Neuronal stem cell (in vitro differentiated cells): ENCODE measurements at regions not wholly inside any gene's neighbourhood (a gene's known extent, or its start where the extent isn't known, plus 50 kb on each side); places are given as distances from the start of the nearest gene placed in this dataset.

ENCODE experiments used
- DNase-seq: peaks from one replicate; pipeline ENCODE4 v3.0.0-alpha.2; 2013; ENCODE audit warnings: low spot score
- H2AFZ ChIP-seq: one replicate; pipeline ENCODE4 v1.6.1; 2013; ENCODE audit warnings: mild to moderate bottlenecking, low read length, inconsistent platforms
- H2AK5ac ChIP-seq: 2 replicates; pipeline ENCODE4 v1.6.1; 2013; ENCODE audit warnings: low read depth, mild to moderate bottlenecking, inconsistent platforms, low read length, moderate library complexity, mixed read lengths
- H2BK120ac ChIP-seq: 2 replicates; pipeline ENCODE4 v1.6.1; 2013; ENCODE audit warnings: low read depth, mild to moderate bottlenecking, inconsistent platforms, low read length, moderate library complexity, mixed read lengths
- H2BK12ac ChIP-seq: one replicate; pipeline ENCODE4 v1.6.1; 2013; ENCODE audit warnings: low read length, inconsistent platforms
- H2BK15ac ChIP-seq: 2 replicates; pipeline ENCODE4 v1.6.1; 2013; ENCODE audit warnings: mild to moderate bottlenecking, low read length, inconsistent platforms, mixed read lengths
- H2BK5ac ChIP-seq: one replicate; pipeline ENCODE4 v1.6.1; 2013; ENCODE audit warnings: inconsistent platforms, mild to moderate bottlenecking, low read length, moderate library complexity
- H3K14ac ChIP-seq: one replicate; pipeline ENCODE4 v1.6.1; 2013; ENCODE audit warnings: low read length, inconsistent platforms
- H3K18ac ChIP-seq: 2 replicates; pipeline ENCODE4 v1.6.1; 2013; ENCODE audit warnings: low read length, inconsistent platforms
- H3K23ac ChIP-seq: 2 replicates; pipeline ENCODE4 v1.6.1; 2013; ENCODE audit warnings: low read depth, mild to moderate bottlenecking, mixed read lengths, low read length, inconsistent platforms; ENCODE audit not compliant: poor library complexity
- H3K27ac ChIP-seq: replicated peaks from 3 replicates; pipeline ENCODE4 v1.5.1; 2013; ENCODE audit warnings: low read length, inconsistent platforms
- H3K27me3 ChIP-seq, 3 experiments: 2 replicates each; pipeline ENCODE4 v1.6.1; 2013; ENCODE audit warnings: low read length in 3 of 3, mild to moderate bottlenecking in 2 of 3, inconsistent platforms in 1 of 3, low read depth in 1 of 3, mixed read lengths in 1 of 3, moderate library complexity in 1 of 3; ENCODE audit not compliant: control insufficient read depth in 3 of 3, insufficient read depth in 3 of 3
- H3K36me3 ChIP-seq, 2 donors: replicated peaks in 1 of 2; 2 replicates each; pipeline ENCODE4 v1.6.1; 2013; ENCODE audit warnings: low read length in 2 of 2; ENCODE audit not compliant: control insufficient read depth in 2 of 2, insufficient read depth in 2 of 2
- H3K4ac ChIP-seq: 2 replicates; pipeline ENCODE4 v1.6.1; 2013; ENCODE audit warnings: inconsistent platforms, mild to moderate bottlenecking, low read length, moderate library complexity
- H3K4me1 ChIP-seq, 2 donors: 1 replicate in 1 of 2; 2 replicates in 1 of 2; pipeline ENCODE4 v1.6.1; 2013; ENCODE audit warnings: low read length in 2 of 2, low read depth in 1 of 2; ENCODE audit not compliant: control insufficient read depth in 2 of 2, insufficient read depth in 1 of 2
- H3K4me2 ChIP-seq: one replicate; pipeline ENCODE4 v1.6.1; 2013; ENCODE audit warnings: mild to moderate bottlenecking, low read length, inconsistent platforms; ENCODE audit not compliant: insufficient read depth, poor library complexity, severe bottlenecking
- H3K4me3 ChIP-seq, 2 donors: 2 replicates each; pipeline ENCODE4 v1.5.1; 2013; ENCODE audit warnings: low read length in 2 of 2, mild to moderate bottlenecking in 2 of 2, inconsistent platforms in 1 of 2, moderate library complexity in 1 of 2
- H3K79me1 ChIP-seq: one replicate; pipeline ENCODE4 v1.6.1; 2013; ENCODE audit warnings: low read depth, mild to moderate bottlenecking, inconsistent platforms, low read length, moderate library complexity
- H3K9ac ChIP-seq: one replicate; pipeline ENCODE4 v1.6.1; 2013; ENCODE audit warnings: mild to moderate bottlenecking, low read depth, low read length, inconsistent platforms; ENCODE audit not compliant: poor library complexity
- H3K9me3 ChIP-seq, 2 donors: replicated peaks in 1 of 2; 2 replicates each; pipeline versions ENCODE3 to v1.6.1; 2013; ENCODE audit warnings: low read length in 2 of 2, mild to moderate bottlenecking in 2 of 2, inconsistent platforms in 1 of 2, low read depth in 1 of 2, mixed read lengths in 1 of 2, moderate library complexity in 1 of 2; ENCODE audit not compliant: control insufficient read depth in 2 of 2, insufficient read depth in 1 of 2
- H4K8ac ChIP-seq: one replicate; pipeline ENCODE4 v1.6.1; 2013; ENCODE audit warnings: low read depth, mild to moderate bottlenecking, inconsistent platforms, low read length, moderate library complexity
- H4K91ac ChIP-seq: one replicate; pipeline ENCODE4 v1.6.1; 2013; ENCODE audit warnings: low read length, low read depth, mild to moderate bottlenecking, inconsistent platforms; ENCODE audit not compliant: poor library complexity
- WGBS, 2 donors: extraction: QIAGEN DNeasy Blood & Tissue Kit; methylation state at CpG; one replicate each; pipeline ENCODE4 v1.1.7; 2013; ENCODE audit warnings: missing lambda C conversion rate in 2 of 2, mixed read lengths in 1 of 2; ENCODE audit not compliant: insufficient read length in 2 of 2, insufficient replicate concordance in 1 of 2; ENCODE audit errors: extremely low coverage in 2 of 2; 5-methylcytosine and 5-hydroxymethylcytosine counted together

DNA sequence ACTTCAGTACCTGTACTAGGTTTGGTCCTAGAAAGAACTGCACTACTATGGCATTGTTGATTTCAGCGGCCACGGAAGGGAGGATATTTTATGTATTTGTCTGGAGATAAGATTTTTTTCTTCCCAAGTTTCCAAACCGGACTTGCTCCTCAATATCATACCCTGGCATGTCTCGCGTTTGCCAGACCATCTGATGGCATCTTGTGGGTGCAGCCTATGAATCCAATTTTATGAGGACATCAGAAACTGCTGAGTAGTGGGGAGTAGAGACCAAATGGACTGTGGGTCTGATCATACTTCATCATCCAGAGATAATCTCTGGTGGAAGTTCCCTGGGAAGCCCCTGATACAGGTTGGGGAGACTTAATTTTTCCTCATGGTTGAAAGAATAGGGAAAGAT is 716.1 kb upstream of the WWC1 start:
- Histone ChIP-seq H2BK120ac (no peak overlapping the region), H3K4me1 (peaks cover 4 to 45% of the 10 kb centered on the region in 2 donors), H3K27ac (no peak overlapping the region), H3K14ac (no peak overlapping the region), H2BK12ac (no peak overlapping the region), H3K23ac (no peak overlapping the region), H3K27me3 (peaks cover 0 to 5% (median 0%) of the 10 kb centered on the region in 3 experiments), H2BK15ac (no peak overlapping the region), H2AK5ac (no peak overlapping the region), H3K79me1 (no peaks in the 10 kb centered on the region), H3K4me2 (no peak overlapping the region), H3K4me3 (peak overlapping the region in 1 of 2 donors; percentile 44), H2BK5ac (no peak overlapping the region), H3K18ac (no peak overlapping the region), H3K9ac (no peak overlapping the region), H4K8ac (no peak overlapping the region), H4K91ac (no peak overlapping the region), H3K36me3 (no peaks in the 10 kb centered on the region), H3K4ac (no peak overlapping the region), H3K9me3 (no peaks in the 10 kb centered on the region), H2AFZ (peak overlapping the region; percentile 7)
- DNase-seq, result no peak
- no CpG with 5 or more reads among the region's 5 CpGs for WGBS, 2 donors

GRCh38 chr5:167576126-167576525 is 715.3 kb upstream of the WWC1 start:
- no peak overlapping the region for H2BK120ac ChIP-seq
- H2AK5ac ChIP-seq, result no peak overlapping the region
- no peak overlapping the region for H2AFZ ChIP-seq
- no peak overlapping the region for H2BK15ac ChIP-seq
- H3K27me3 ChIP-seq, result peaks cover 0 to 5% (median 0%) of the 10 kb centered on the region in 3 experiments
- no peak overlapping the region for H2BK5ac ChIP-seq
- no peaks in the 10 kb centered on the region for H3K9me3 ChIP-seq
- H4K8ac ChIP-seq, result no peak overlapping the region
- H3K18ac ChIP-seq, result no peak overlapping the region
- DNase-seq, result no peak
- no peak overlapping the region for H3K14ac ChIP-seq
- no peaks in the 10 kb centered on the region for H3K36me3 ChIP-seq
- peaks cover 4 to 43% of the 10 kb centered on the region in 2 donors for H3K4me1 ChIP-seq
- WGBS, 2 donors, result no CpG with 5 or more reads among the region's 2 CpGs
- no peak overlapping the region for H3K4ac ChIP-seq
- H3K4me2 ChIP-seq, result no peak overlapping the region
- H2BK12ac ChIP-seq, result no peak overlapping the region
- H3K79me1 ChIP-seq, result no peaks in the 10 kb centered on the region
- no peak overlapping the region for H4K91ac ChIP-seq
- H3K23ac ChIP-seq, result no peak overlapping the region
- H3K4me3 ChIP-seq, result no peak overlapping the region
- H3K9ac ChIP-seq, result no peak overlapping the region
- no peak overlapping the region for H3K27ac ChIP-seq

DNA sequence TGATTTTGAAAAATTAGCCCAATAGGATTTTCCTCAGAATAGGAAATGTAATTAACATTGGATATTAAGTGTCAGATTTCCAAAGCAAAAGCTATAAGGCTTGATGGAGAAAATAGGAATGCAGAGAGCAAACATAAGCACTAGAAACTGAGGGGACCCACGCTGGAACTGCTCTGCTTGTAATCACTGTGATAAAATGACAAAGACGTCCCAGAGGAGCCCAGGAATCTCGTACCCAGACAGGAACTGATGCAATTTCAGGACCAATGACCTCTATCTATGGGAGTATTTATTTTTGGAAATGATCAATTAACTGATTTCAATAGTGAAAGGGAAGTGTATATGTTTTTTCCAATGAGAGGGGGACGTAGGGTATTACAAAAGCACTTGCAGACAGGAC is 714.5 kb upstream of the WWC1 start:
- Histone ChIP-seq H3K79me1 (no peaks in the 10 kb centered on the region), H4K91ac (no peak overlapping the region), H3K4me3 (peak overlapping the region in 1 of 2 donors; percentile 16), H2BK12ac (no peak overlapping the region), H3K4me2 (no peak overlapping the region), H2BK5ac (no peak overlapping the region), H3K18ac (no peak overlapping the region), H3K9ac (no peak overlapping the region), H3K4me1 (peaks cover 4 to 41% of the 10 kb centered on the region in 2 donors), H3K9me3 (no peaks in the 10 kb centered on the region), H2BK15ac (no peak overlapping the region), H2AFZ (peak overlapping the region; percentile 82), H2AK5ac (no peak overlapping the region), H2BK120ac (no peak overlapping the region), H3K27me3 (peaks cover 0 to 5% (median 0%) of the 10 kb centered on the region in 3 experiments), H4K8ac (no peak overlapping the region), H3K36me3 (no peaks in the 10 kb centered on the region), H3K27ac (no peak overlapping the region), H3K14ac (no peak overlapping the region), H3K4ac (no peak overlapping the region), H3K23ac (no peak overlapping the region)
- no CpG with 5 or more reads among the region's 4 CpGs for WGBS, 2 donors
- DNase-seq, result no peak

DNA sequence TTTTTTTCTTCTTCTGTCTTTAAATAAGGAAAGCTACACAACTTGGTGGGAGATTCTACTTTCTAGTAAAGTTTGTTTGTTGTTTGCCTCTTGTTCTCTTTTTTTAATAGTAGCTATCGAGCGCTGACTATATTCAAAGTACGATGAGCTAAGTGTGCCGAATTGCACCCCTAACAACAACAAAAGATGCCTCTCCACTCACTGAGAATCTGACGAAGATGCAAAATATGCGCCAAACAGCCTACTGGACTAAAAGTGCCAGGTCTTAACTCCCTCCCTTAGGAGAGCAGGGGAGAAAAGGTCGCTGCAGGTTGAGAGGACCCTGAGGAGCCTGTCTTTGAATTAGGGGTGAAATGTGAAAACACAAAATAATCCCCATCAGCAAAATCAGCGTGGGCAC is 713.8 kb upstream of the WWC1 start:
- Histone ChIP-seq H2BK120ac (no peak overlapping the region), H3K14ac (no peak overlapping the region), H2AK5ac (no peak overlapping the region), H3K9me3 (no peaks in the 10 kb centered on the region), H2BK12ac (no peak overlapping the region), H2BK5ac (no peak overlapping the region), H4K8ac (no peak overlapping the region), H3K4me2 (no peak overlapping the region), H3K27ac (no peak overlapping the region), H4K91ac (no peak overlapping the region), H3K27me3 (peaks cover 0 to 5% (median 0%) of the 10 kb centered on the region in 3 experiments), H3K18ac (no peak overlapping the region), H3K9ac (no peak overlapping the region), H2BK15ac (no peak overlapping the region), H3K79me1 (no peaks in the 10 kb centered on the region), H3K36me3 (no peaks in the 10 kb centered on the region), H2AFZ (no peak overlapping the region), H3K4me1 (peaks cover 4 to 34% of the 10 kb centered on the region in 2 donors), H3K4me3 (no peak overlapping the region), H3K23ac (no peak overlapping the region), H3K4ac (no peak overlapping the region)
- DNase-seq, result no peak
- WGBS, 2 donors, result no CpG with 5 or more reads among the region's 8 CpGs
